Fibroblast of the aortic adventitia (primary cell): ENCODE measurements at regions not wholly inside any gene's neighbourhood (a gene's known extent, or its start where the extent isn't known, plus 50 kb on each side); places are given as distances from the start of the nearest gene placed in this dataset.

Source experiments
- DNase-seq: peaks from one replicate; pipeline ENCODE4 v3.0.0-alpha.2; 2010; ENCODE audit warnings: low read depth
- H3K4me3 ChIP-seq: 2 replicates; pipeline ENCODE4 v1.5.1; 2011; ENCODE audit warnings: low read depth, mild to moderate bottlenecking, control low read depth, low read length, moderate library complexity
- TF ChIP-seq, protein P1 (sequence below): IDR thresholded peaks from 2 replicates; pipeline ENCODE4 v1.5.1; 2011; ENCODE audit warnings: mild to moderate bottlenecking, low read length, control low read depth, inconsistent platforms; ENCODE audit not compliant: insufficient read depth

DNA sequence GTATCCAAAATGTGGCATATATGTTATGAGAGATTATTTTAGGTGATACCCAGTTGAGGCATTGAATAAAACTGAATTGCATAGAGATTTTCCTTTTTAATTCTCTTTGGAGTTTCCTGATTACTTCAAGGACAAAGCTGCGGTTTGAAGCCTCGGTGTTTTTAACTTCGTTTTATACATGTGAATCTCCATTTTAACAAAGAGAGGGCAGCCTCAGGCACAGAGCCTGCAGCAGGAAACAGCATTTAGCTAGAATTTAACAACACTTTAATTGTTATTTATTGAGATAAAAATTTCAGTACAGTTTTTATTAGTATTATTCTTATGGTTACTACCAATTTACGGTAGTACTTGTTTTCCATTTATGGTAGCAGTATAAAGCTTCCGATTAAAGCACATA is 114.0 kb downstream of the KIF4B start:
- DNase-seq: no peak
- no peak overlapping the region for H3K4me3 ChIP-seq
- TF ChIP-seq, protein P1, sequence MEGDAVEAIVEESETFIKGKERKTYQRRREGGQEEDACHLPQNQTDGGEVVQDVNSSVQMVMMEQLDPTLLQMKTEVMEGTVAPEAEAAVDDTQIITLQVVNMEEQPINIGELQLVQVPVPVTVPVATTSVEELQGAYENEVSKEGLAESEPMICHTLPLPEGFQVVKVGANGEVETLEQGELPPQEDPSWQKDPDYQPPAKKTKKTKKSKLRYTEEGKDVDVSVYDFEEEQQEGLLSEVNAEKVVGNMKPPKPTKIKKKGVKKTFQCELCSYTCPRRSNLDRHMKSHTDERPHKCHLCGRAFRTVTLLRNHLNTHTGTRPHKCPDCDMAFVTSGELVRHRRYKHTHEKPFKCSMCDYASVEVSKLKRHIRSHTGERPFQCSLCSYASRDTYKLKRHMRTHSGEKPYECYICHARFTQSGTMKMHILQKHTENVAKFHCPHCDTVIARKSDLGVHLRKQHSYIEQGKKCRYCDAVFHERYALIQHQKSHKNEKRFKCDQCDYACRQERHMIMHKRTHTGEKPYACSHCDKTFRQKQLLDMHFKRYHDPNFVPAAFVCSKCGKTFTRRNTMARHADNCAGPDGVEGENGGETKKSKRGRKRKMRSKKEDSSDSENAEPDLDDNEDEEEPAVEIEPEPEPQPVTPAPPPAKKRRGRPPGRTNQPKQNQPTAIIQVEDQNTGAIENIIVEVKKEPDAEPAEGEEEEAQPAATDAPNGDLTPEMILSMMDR: no peak

DNA sequence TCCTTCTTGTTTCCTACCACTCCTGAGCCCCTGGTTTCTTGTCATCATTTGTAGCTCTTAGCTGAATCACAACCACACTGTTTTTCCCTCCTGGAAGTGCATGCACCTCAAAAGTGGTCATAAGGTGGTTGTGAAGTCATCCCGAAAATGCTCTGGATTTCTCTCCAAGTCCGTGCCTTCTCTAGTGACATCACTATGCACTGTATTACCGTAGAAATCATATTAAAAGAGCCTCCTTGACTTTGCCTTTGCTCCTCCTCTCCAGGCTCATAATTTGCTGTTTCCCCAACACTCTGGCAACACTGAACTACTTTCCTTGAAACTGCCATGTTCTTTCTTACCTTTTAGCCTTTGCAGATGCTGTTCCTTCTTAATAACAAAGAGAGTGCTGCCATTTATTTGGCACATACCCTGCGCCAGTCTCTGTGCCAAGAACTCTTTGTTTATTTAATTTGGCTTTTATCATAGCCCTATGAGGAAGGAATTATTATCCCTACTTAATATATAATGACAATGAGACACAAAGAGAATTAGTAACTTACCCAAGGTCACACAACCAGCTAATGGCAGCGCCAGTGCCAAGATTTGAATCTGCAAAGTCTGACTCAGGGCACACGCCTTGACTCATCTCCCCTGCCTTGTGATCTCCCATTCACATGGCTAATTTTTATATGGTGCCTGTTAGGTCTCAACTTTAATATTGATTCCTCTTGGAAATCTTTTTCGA is 115.4 kb downstream of the KIF4B start:
- TF ChIP-seq, protein P1: no peak
- H3K4me3 ChIP-seq: no peak overlapping the region
- no peak for DNase-seq

DNA sequence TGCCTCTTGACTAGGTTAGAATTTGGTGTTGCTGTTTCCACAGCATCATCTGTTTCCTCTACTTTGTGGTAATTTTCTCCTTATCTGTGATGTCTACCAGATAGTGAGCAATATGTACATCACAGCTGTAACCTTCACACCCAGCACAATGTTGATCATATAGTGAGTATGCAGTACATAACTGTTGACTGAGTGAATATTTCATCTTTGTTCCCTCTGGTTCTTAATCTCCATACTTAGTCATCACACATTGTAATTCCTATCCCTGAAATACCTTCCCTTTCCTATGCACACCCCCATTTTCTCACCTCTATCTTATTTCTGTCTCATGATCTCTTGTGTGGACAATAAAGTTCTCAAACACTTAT is 115.9 kb downstream of the KIF4B start:
- DNase-seq: no peak
- H3K4me3 ChIP-seq: no peak overlapping the region
- TF ChIP-seq, protein P1: no peak

DNA sequence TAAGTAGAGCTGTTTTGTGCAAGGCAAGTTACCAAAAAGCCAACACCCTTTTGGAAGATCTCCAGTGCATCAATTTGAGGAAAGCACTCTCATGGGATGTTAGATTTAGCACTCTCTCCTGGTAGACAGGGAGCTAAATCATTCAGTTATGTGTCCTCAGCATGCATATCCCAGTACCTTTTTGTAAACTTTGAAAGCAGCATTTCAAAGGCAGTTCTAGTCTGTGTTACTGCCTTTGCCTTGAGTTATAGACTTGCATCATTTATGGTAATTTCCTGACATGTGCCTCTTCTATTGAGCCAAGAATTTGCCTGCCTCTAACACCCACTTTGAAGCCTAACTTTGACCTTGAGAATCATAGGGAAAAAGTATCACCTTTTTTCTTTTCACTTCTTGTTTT is 120.6 kb downstream of the KIF4B start:
- TF ChIP-seq, protein P1: no peak
- DNase-seq: no peak

DNA sequence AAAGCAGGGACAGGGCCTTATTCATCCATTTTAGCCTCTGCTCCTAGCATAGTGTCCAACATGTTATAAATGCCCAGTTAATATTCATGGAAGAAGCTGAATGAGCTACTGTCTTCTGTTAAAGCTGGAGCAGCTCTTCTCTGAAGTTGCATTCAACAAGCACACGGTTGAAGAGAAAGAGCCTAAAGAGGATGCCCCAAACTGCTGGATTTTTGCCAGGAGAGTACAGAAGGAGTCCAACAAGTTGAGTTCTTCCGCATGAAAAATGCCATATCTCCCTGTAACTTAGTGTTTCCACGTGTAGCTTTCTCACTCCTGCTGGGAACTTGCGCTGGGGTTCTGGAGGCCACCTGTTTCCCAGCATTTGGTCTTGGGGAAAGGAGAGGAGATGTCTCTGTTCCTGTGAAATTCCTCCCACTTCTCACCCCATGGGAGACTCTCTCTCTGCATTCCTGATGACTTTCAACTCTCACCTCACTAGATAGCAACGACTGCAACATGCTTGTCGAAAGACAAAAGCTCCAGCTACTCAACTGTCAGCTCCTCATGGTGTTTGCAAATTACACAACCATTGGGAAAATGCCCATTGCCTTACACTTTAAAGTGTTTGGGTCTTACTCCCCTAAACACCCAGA is 122.8 kb downstream of the KIF4B start:
- TF ChIP-seq, protein P1: no peak
- no peak overlapping the region for H3K4me3 ChIP-seq
- DNase-seq: no peak

More for the DNA sequence above, 120.6 kb downstream of the KIF4B start:
- no peak overlapping the region for H3K4me3 ChIP-seq

DNA sequence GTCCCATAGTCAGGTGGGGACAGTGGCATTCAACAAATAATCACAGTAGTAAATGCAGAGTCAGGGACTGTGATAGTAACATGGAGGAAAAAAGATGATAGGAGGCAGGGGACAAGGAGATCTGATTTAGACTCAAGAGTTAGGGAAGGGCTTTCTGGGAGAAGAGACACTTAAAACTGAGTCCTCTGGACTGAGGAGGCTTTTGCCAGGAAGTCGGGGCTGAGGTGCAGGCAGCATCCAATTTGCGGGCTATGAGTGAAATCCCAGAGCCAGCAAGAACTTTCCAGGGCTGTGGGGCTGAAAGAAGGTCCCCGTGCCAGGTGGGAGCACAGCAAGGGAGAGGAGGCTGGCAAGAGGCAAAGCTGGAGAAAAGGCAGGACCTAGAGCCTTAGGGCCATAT is 124.1 kb downstream of the KIF4B start:
- TF ChIP-seq, protein P1: no peak
- no peak overlapping the region for H3K4me3 ChIP-seq
- no peak for DNase-seq
